OCI-LY1 (cell line): ENCODE measurements at regions not wholly inside any gene's neighbourhood (a gene's known extent, or its start where the extent isn't known, plus 50 kb on each side); places are given as distances from the start of the nearest gene placed in this dataset.
"Not testable (repeated sequence)": the region's sequence is repeated elsewhere in the genome, so short reads cannot be mapped to it uniquely, and the experiment has no call there.

Source experiments
- H2AFZ ChIP-seq: fragments of 200-600 bp; sonication (generic), shearing (Covaris generic); 2 replicates; pipeline ENCODE4 v1.6.0; 2014; ENCODE audit warnings: antibody characterized with exemption, mild to moderate bottlenecking, low read length
- H3F3A ChIP-seq: fragments of 200-600 bp; sonication (generic), shearing (Covaris generic); 2 replicates; pipeline ENCODE4 v1.6.0; 2014; ENCODE audit warnings: mild to moderate bottlenecking, antibody characterized with exemption, low read length, moderate library complexity; ENCODE audit not compliant: insufficient read depth
- H3K27ac ChIP-seq: fragments of 200-600 bp; sonication (generic); 2 replicates; pipeline ENCODE4 v1.5.1; 2014; ENCODE audit warnings: low read length, mixed run types, mild to moderate bottlenecking, low read depth; ENCODE audit not compliant: poor library complexity, severe bottlenecking
- H3K27me3 ChIP-seq: fragments of 200-600 bp; sonication (generic); 2 replicates; pipeline ENCODE4 v1.6.0; 2014; ENCODE audit warnings: antibody characterized with exemption, mild to moderate bottlenecking, low read length, moderate library complexity; ENCODE audit not compliant: insufficient read depth
- H3K36me3 ChIP-seq: fragments of 200-600 bp; sonication (generic); 2 replicates; pipeline ENCODE4 v1.6.1; 2014; ENCODE audit warnings: mild to moderate bottlenecking, antibody characterized with exemption, low read length, moderate library complexity, mixed read lengths; ENCODE audit not compliant: insufficient read depth
- H3K4me1 ChIP-seq: fragments of 200-600 bp; sonication (generic); 2 replicates; pipeline ENCODE4 v1.5.1; 2014; ENCODE audit warnings: mild to moderate bottlenecking, low read length, moderate library complexity; ENCODE audit not compliant: insufficient read depth, severe bottlenecking
- H3K4me2 ChIP-seq: fragments of 200-600 bp; sonication (generic), shearing (Covaris generic); 2 replicates; pipeline ENCODE4 v1.6.1; 2014; ENCODE audit warnings: low read length
- H3K4me3 ChIP-seq: fragments of 200-600 bp; sonication (generic); 2 replicates; pipeline ENCODE4 v1.5.1; 2014; ENCODE audit warnings: low read length, low read depth, mild to moderate bottlenecking, mixed read lengths; ENCODE audit not compliant: poor library complexity, severe bottlenecking
- H3K79me2 ChIP-seq: fragments of 200-600 bp; shearing (Covaris generic); 2 replicates; pipeline ENCODE4 v1.6.1; 2016; ENCODE audit warnings: mixed run types, low read length, mixed read lengths; ENCODE audit not compliant: insufficient read depth
- H3K9ac ChIP-seq: fragments of 200-600 bp; sonication (generic), shearing (Covaris generic); 2 replicates; pipeline ENCODE4 v1.6.1; 2014; ENCODE audit warnings: mild to moderate bottlenecking, low read length, mixed read lengths
- H3K9me2 ChIP-seq: fragments of 200-600 bp; sonication (generic), shearing (Covaris generic); 2 replicates; pipeline ENCODE4 v1.6.1; 2014; ENCODE audit warnings: low read depth, mild to moderate bottlenecking, low read length, mixed read lengths
- H3K9me3 ChIP-seq: fragments of 200-600 bp; shearing (Covaris generic); 2 replicates; pipeline ENCODE4 v1.6.1; 2014; ENCODE audit warnings: low read length, mixed read lengths
- H4K20me1 ChIP-seq: fragments of 200-600 bp; sonication (generic), shearing (Covaris generic); 2 replicates; pipeline ENCODE4 v1.6.0; 2016; ENCODE audit warnings: mild to moderate bottlenecking, low read length; ENCODE audit not compliant: insufficient read depth
- CTCF ChIP-seq: fragments of 200-600 bp; sonication (generic), shearing (Covaris generic); IDR thresholded peaks from 2 replicates; pipeline ENCODE4 v1.5.1; 2017; ENCODE audit warnings: mild to moderate bottlenecking, antibody characterized with exemption, low read length, moderate library complexity, mixed read lengths
- EZH2 ChIP-seq: fragments of 200-600 bp; sonication (generic), shearing (Covaris generic); IDR thresholded peaks from 2 replicates; pipeline ENCODE4 v1.8.0; 2017; ENCODE audit warnings: borderline replicate concordance, mixed run types, mild to moderate bottlenecking, antibody characterized with exemption, low read length, moderate library complexity, mixed read lengths

GRCh38 chr17:79548116-79548515, 62.7 kb downstream of the RBFOX3 start:
- Histone ChIP-seq H4K20me1 (no peaks in the 10 kb centered on the region), H3K9me3 (no peaks in the 10 kb centered on the region), H3K36me3 (no peaks in the 10 kb centered on the region), H3K4me3 (no peak overlapping the region), H3K27me3 (peaks cover 3% of the 10 kb centered on the region; the same call in 1 of the 2 replicates), H3K9me2 (no peaks in the 10 kb centered on the region), H2AFZ (no peak overlapping the region), H3K9ac (no peak overlapping the region), H3K79me2 (no peaks in the 10 kb centered on the region), H3K4me1 (no peaks in the 10 kb centered on the region), H3K4me2 (no peak overlapping the region), H3K27ac (no peak overlapping the region), H3F3A (no peaks in the 10 kb centered on the region)
- TF ChIP-seq CTCF = no peak
- TF ChIP-seq EZH2 = no peak

GRCh38 chr17:79547586-79547985, 63.3 kb downstream of the RBFOX3 start:
- Histone ChIP-seq H3K4me2 (no peak overlapping the region), H3K9me3 (no peaks in the 10 kb centered on the region), H4K20me1 (no peaks in the 10 kb centered on the region), H3K9me2 (no peaks in the 10 kb centered on the region), H3K4me3 (no peak overlapping the region), H2AFZ (no peak overlapping the region), H3F3A (no peaks in the 10 kb centered on the region), H3K27me3 (peaks cover 3% of the 10 kb centered on the region; the same call in 1 of the 2 replicates), H3K36me3 (no peaks in the 10 kb centered on the region), H3K9ac (no peak overlapping the region), H3K79me2 (no peaks in the 10 kb centered on the region), H3K4me1 (no peaks in the 10 kb centered on the region), H3K27ac (no peak overlapping the region)
- TF ChIP-seq CTCF (no peak), EZH2 (no peak)

GRCh38 chr17:79547171-79547570, 63.7 kb downstream of the RBFOX3 start:
- H3K9me2 ChIP-seq, H2AFZ ChIP-seq, H3K27ac ChIP-seq, H3K4me1 ChIP-seq, H3K4me2 ChIP-seq, H4K20me1 ChIP-seq, H3K79me2 ChIP-seq, H3K27me3 ChIP-seq, H3K36me3 ChIP-seq, H3F3A ChIP-seq, H3K4me3 ChIP-seq, H3K9ac ChIP-seq, H3K9me3 ChIP-seq: not testable (repeated sequence)

GRCh38 chr17:79546386-79546785, 64.5 kb downstream of the RBFOX3 start:
- no peak overlapping the region for H3K27ac ChIP-seq
- H3K9me3 ChIP-seq = no peaks in the 10 kb centered on the region
- H3K36me3 ChIP-seq = no peaks in the 10 kb centered on the region
- TF ChIP-seq EZH2 (no peak), CTCF (no peak)
- no peak overlapping the region for H3K4me3 ChIP-seq
- H4K20me1 ChIP-seq = no peaks in the 10 kb centered on the region
- no peak overlapping the region for H3K4me2 ChIP-seq
- H3K9me2 ChIP-seq = no peaks in the 10 kb centered on the region
- no peak overlapping the region for H3K9ac ChIP-seq
- H2AFZ ChIP-seq = no peak overlapping the region
- no peaks in the 10 kb centered on the region for H3K79me2 ChIP-seq
- no peaks in the 10 kb centered on the region for H3K4me1 ChIP-seq
- peaks cover 3% of the 10 kb centered on the region; the same call in 1 of the 2 replicates for H3K27me3 ChIP-seq
- H3F3A ChIP-seq = no peaks in the 10 kb centered on the region
